OCI-LY1 (cell line): ENCODE measurements at regions not wholly inside any gene's neighbourhood (a gene's known extent, or its start where the extent isn't known, plus 50 kb on each side); places are given as distances from the start of the nearest gene placed in this dataset.

Experiments
- H2AFZ ChIP-seq: fragments of 200-600 bp; sonication (generic), shearing (Covaris generic); 2 replicates; pipeline ENCODE4 v1.6.0; 2014; ENCODE audit warnings: antibody characterized with exemption, mild to moderate bottlenecking, low read length
- H3F3A ChIP-seq: fragments of 200-600 bp; sonication (generic), shearing (Covaris generic); 2 replicates; pipeline ENCODE4 v1.6.0; 2014; ENCODE audit warnings: mild to moderate bottlenecking, antibody characterized with exemption, low read length, moderate library complexity; ENCODE audit not compliant: insufficient read depth
- H3K27ac ChIP-seq: fragments of 200-600 bp; sonication (generic); 2 replicates; pipeline ENCODE4 v1.5.1; 2014; ENCODE audit warnings: low read length, mixed run types, mild to moderate bottlenecking, low read depth; ENCODE audit not compliant: poor library complexity, severe bottlenecking
- H3K27me3 ChIP-seq: fragments of 200-600 bp; sonication (generic); 2 replicates; pipeline ENCODE4 v1.6.0; 2014; ENCODE audit warnings: antibody characterized with exemption, mild to moderate bottlenecking, low read length, moderate library complexity; ENCODE audit not compliant: insufficient read depth
- H3K36me3 ChIP-seq: fragments of 200-600 bp; sonication (generic); 2 replicates; pipeline ENCODE4 v1.6.1; 2014; ENCODE audit warnings: mild to moderate bottlenecking, antibody characterized with exemption, low read length, moderate library complexity, mixed read lengths; ENCODE audit not compliant: insufficient read depth
- H3K4me1 ChIP-seq: fragments of 200-600 bp; sonication (generic); 2 replicates; pipeline ENCODE4 v1.5.1; 2014; ENCODE audit warnings: mild to moderate bottlenecking, low read length, moderate library complexity; ENCODE audit not compliant: insufficient read depth, severe bottlenecking
- H3K4me2 ChIP-seq: fragments of 200-600 bp; sonication (generic), shearing (Covaris generic); 2 replicates; pipeline ENCODE4 v1.6.1; 2014; ENCODE audit warnings: low read length
- H3K4me3 ChIP-seq: fragments of 200-600 bp; sonication (generic); 2 replicates; pipeline ENCODE4 v1.5.1; 2014; ENCODE audit warnings: low read length, low read depth, mild to moderate bottlenecking, mixed read lengths; ENCODE audit not compliant: poor library complexity, severe bottlenecking
- H3K79me2 ChIP-seq: fragments of 200-600 bp; shearing (Covaris generic); 2 replicates; pipeline ENCODE4 v1.6.1; 2016; ENCODE audit warnings: mixed run types, low read length, mixed read lengths; ENCODE audit not compliant: insufficient read depth
- H3K9ac ChIP-seq: fragments of 200-600 bp; sonication (generic), shearing (Covaris generic); 2 replicates; pipeline ENCODE4 v1.6.1; 2014; ENCODE audit warnings: mild to moderate bottlenecking, low read length, mixed read lengths
- H3K9me2 ChIP-seq: fragments of 200-600 bp; sonication (generic), shearing (Covaris generic); 2 replicates; pipeline ENCODE4 v1.6.1; 2014; ENCODE audit warnings: low read depth, mild to moderate bottlenecking, low read length, mixed read lengths
- H3K9me3 ChIP-seq: fragments of 200-600 bp; shearing (Covaris generic); 2 replicates; pipeline ENCODE4 v1.6.1; 2014; ENCODE audit warnings: low read length, mixed read lengths
- H4K20me1 ChIP-seq: fragments of 200-600 bp; sonication (generic), shearing (Covaris generic); 2 replicates; pipeline ENCODE4 v1.6.0; 2016; ENCODE audit warnings: mild to moderate bottlenecking, low read length; ENCODE audit not compliant: insufficient read depth
- EZH2 ChIP-seq: fragments of 200-600 bp; sonication (generic), shearing (Covaris generic); IDR thresholded peaks from 2 replicates; pipeline ENCODE4 v1.8.0; 2017; ENCODE audit warnings: borderline replicate concordance, mixed run types, mild to moderate bottlenecking, antibody characterized with exemption, low read length, moderate library complexity, mixed read lengths
- TF ChIP-seq, protein P1 (sequence below): fragments of 200-600 bp; sonication (generic), shearing (Covaris generic); IDR thresholded peaks from 2 replicates; pipeline ENCODE4 v1.5.1; 2017; ENCODE audit warnings: mild to moderate bottlenecking, antibody characterized with exemption, low read length, moderate library complexity, mixed read lengths

DNA sequence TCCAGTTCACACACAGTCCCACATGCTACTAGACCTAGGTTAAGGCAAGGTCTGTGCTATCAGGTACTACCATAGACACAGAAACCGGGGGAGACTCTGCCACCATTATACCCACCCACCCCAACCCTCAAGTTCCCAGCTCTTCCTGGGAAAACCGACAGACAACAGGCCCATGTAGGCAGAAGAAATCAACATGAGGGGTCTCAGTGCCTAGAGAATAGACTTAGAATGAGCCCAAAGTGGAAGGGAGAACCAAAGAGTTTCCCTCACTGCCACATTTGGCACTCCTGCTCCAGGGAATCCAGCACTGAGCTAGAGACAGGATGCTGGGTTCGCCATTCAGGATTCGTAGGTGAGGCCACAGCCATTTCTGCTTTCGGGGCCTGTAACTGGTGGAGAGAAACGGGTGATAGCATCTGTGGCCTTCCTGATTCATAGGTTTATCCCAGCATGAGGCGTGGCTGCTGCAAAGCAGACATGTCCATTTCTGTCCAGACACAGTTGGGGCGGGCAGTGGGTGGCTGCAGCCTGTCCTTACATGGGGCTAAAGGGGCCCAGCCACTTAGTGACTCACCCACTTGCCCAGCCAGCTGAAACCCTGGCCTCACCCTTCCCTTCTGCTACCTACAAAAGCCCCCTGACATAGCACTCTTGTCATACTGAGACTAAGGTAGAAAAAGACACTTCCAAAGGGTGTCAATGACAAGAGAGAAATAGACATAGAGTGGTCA, 69.4 kb downstream of the IRF2BPL start:
- Histone ChIP-seq H3F3A (no peaks in the 10 kb centered on the region), H3K9ac (no peak overlapping the region)

DNA sequence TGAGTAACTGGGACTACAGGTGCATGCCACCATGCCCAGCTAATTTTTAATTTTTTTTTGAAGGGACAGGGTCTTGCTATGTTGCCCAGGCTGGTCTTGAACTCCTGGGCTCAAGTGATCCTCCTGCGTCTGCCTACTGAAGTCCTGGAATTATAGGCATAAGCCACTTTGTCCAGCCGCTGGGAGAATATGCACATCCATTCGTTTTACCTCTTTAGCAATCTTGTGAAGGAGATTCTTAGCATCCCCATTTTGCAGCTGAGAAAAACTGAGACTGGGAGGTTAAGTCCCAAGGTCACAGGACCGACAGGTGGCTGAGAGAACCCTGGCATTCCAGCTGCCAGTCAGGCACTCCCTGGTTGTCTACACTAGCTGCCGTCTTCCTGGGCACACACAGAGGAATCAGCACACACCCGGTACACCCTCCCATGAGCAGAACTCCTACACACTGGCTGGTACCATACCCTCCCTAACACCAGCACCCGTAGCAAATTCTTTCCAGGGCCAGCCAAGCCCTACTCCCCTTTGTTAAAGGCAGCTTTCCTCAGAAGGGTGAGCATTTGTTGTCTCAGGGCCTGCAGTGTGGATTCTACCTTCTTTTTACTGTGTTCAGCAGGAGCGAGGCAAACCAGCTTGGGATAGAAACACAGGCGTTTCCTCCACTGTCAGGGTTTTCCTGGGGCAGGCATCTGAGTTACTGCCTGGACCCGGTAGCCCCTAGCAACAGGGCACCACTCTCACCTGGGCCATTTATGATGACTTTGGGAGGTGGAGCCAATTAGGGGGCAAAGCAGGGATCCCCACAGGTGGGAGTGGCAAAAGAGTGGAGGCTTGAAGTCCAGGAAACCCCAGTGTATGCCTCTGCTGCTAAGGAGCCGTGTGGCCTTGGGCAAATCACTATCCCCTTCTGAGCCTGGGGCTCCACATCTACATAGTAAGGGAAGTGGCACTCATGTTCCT, 70.2 kb downstream of the IRF2BPL start:
- H3K4me1 ChIP-seq = peaks cover 33% of the 10 kb centered on the region
- H3K9me3 ChIP-seq = no peaks in the 10 kb centered on the region
- no peaks in the 10 kb centered on the region for H3K27me3 ChIP-seq
- no peak overlapping the region for H3K27ac ChIP-seq
- H3K79me2 ChIP-seq = no peaks in the 10 kb centered on the region
- no peak overlapping the region for H2AFZ ChIP-seq
- no peak overlapping the region for H3K4me2 ChIP-seq
- no peaks in the 10 kb centered on the region for H4K20me1 ChIP-seq
- no peak overlapping the region for H3K9ac ChIP-seq
- H3K36me3 ChIP-seq = no peaks in the 10 kb centered on the region
- H3K4me3 ChIP-seq = no peak overlapping the region
- H3F3A ChIP-seq = no peaks in the 10 kb centered on the region
- TF ChIP-seq EZH2 = no peak
- TF ChIP-seq, protein P1, sequence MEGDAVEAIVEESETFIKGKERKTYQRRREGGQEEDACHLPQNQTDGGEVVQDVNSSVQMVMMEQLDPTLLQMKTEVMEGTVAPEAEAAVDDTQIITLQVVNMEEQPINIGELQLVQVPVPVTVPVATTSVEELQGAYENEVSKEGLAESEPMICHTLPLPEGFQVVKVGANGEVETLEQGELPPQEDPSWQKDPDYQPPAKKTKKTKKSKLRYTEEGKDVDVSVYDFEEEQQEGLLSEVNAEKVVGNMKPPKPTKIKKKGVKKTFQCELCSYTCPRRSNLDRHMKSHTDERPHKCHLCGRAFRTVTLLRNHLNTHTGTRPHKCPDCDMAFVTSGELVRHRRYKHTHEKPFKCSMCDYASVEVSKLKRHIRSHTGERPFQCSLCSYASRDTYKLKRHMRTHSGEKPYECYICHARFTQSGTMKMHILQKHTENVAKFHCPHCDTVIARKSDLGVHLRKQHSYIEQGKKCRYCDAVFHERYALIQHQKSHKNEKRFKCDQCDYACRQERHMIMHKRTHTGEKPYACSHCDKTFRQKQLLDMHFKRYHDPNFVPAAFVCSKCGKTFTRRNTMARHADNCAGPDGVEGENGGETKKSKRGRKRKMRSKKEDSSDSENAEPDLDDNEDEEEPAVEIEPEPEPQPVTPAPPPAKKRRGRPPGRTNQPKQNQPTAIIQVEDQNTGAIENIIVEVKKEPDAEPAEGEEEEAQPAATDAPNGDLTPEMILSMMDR = no peak
- no peaks in the 10 kb centered on the region for H3K9me2 ChIP-seq

More for the DNA sequence above, 69.4 kb downstream of the IRF2BPL start:
- H3K4me1 ChIP-seq = peaks cover 33% of the 10 kb centered on the region
- H3K36me3 ChIP-seq = no peaks in the 10 kb centered on the region
- H3K4me2 ChIP-seq = no peak overlapping the region
- no peaks in the 10 kb centered on the region for H3K9me3 ChIP-seq
- no peak overlapping the region for H2AFZ ChIP-seq
- no peaks in the 10 kb centered on the region for H3K79me2 ChIP-seq
- H3K4me3 ChIP-seq = no peak overlapping the region
- no peak overlapping the region for H3K27ac ChIP-seq
- H3K9me2 ChIP-seq = no peaks in the 10 kb centered on the region
- TF ChIP-seq, protein P1 = no peak
- no peak for TF ChIP-seq EZH2
- H4K20me1 ChIP-seq = no peaks in the 10 kb centered on the region
- peaks cover 2% of the 10 kb centered on the region; the same call in 1 of the 2 replicates for H3K27me3 ChIP-seq

DNA sequence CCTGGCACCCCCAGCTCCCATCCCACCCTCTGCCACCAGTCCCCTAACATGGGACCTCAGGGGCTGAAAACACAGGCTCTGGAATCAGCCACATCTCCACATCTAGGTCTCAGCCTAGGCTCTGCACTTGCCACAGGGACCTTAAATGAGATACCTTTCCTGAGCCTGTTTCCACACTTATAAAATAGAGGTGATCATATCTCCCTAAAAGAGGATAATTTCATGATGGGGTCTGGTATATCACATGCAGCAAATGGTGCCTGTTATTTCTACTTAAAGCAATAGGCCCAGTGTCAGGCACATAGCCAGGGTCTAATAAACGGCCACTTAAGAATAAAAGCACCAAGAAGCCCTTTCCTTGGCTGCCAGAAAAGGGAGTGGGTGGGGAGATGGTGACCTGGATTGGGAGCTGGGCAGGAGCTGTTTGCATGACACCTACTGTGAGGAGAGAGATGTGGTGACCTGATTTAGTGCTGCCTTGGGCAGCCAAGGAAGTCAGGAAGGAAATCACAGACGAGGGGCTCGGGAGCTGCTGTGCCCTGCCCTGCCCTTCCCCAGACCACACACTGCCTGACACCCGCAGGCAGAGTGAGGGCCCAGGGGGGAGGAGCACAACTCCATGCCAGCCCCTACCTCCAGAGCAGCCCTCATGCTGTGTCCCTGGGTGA, 71.2 kb downstream of the IRF2BPL start:
- Histone ChIP-seq H3K79me2 (no peaks in the 10 kb centered on the region), H3F3A (no peaks in the 10 kb centered on the region), H3K36me3 (no peaks in the 10 kb centered on the region), H3K9me3 (no peaks in the 10 kb centered on the region), H2AFZ (no peak overlapping the region), H3K9me2 (no peaks in the 10 kb centered on the region), H3K27ac (no peak overlapping the region), H3K4me2 (no peak overlapping the region; the same call in 1 of the 2 replicates), H3K4me3 (no peak overlapping the region), H3K4me1 (peaks cover 31% of the 10 kb centered on the region), H3K27me3 (no peaks in the 10 kb centered on the region), H4K20me1 (no peaks in the 10 kb centered on the region), H3K9ac (no peak overlapping the region)
- TF ChIP-seq, protein P1 = no peak
- no peak for TF ChIP-seq EZH2
